IPS-NIHi7 (cell line): ENCODE measurements at regions not wholly inside any gene's neighbourhood (a gene's known extent, or its start where the extent isn't known, plus 50 kb on each side); places are given as distances from the start of the nearest gene placed in this dataset.
A peak's percentile ranks its signal among the peaks of the same experiment; 100 is the strongest.
"Not testable (repeated sequence)": the region's sequence is repeated elsewhere in the genome, so short reads cannot be mapped to it uniquely, and the experiment has no call there.

Experiments
- DNase-seq: peaks from one replicate; pipeline ENCODE4 v3.0.0; 2012; ENCODE audit warnings: mixed read lengths; ENCODE audit errors: extremely low spot score

GRCh38 chr13:78139765-78140164 lies 221.1 kb upstream of the EDNRB start:
- DNase-seq = no peak

GRCh38 chr13:78138756-78139155 lies 220.1 kb upstream of the EDNRB start:
- no peak for DNase-seq

- peak; percentile 70 for DNase-seq
Measured at GRCh38 chr13:78137404-78138142, 218.9 kb upstream of the EDNRB start.

GRCh38 chr13:78136966-78137365 lies 218.3 kb upstream of the EDNRB start:
- no peak for DNase-seq

- no peak for DNase-seq
Measured at GRCh38 chr13:78133511-78133910, 214.9 kb upstream of the EDNRB start.

- no peak for DNase-seq
Measured at GRCh38 chr13:78131811-78132210, 213.2 kb upstream of the EDNRB start.

- DNase-seq = no peak
Measured at GRCh38 chr13:78131346-78131745, 212.7 kb upstream of the EDNRB start.

GRCh38 chr13:78129823-78130222 lies 211.2 kb upstream of the EDNRB start:
- DNase-seq = no peak

- no peak for DNase-seq
Measured at GRCh38 chr13:78129359-78129758, 210.7 kb upstream of the EDNRB start.

GRCh38 chr13:78121459-78122348 lies 203.1 kb upstream of the EDNRB start:
- peak; percentile 56 for DNase-seq

GRCh38 chr13:78121001-78121400 lies 202.4 kb upstream of the EDNRB start:
- DNase-seq = peak; percentile 14

GRCh38 chr13:78120144-78120543 lies 201.5 kb upstream of the EDNRB start:
- not testable (repeated sequence) for DNase-seq

GRCh38 chr13:78117070-78117469 lies 198.4 kb upstream of the EDNRB start:
- not testable (repeated sequence) for DNase-seq

- DNase-seq = no peak
Measured at GRCh38 chr13:78105656-78106055, 187.0 kb upstream of the EDNRB start.

GRCh38 chr13:78103936-78104335 lies 185.3 kb upstream of the EDNRB start:
- DNase-seq = no peak

GRCh38 chr13:78102741-78103140 lies 184.1 kb upstream of the EDNRB start:
- DNase-seq = no peak

GRCh38 chr13:78102121-78102677 lies 183.6 kb upstream of the EDNRB start:
- no peak for DNase-seq

- DNase-seq = no peak
Measured at GRCh38 chr13:78100486-78100885, 181.9 kb upstream of the EDNRB start.

- DNase-seq = no peak
Measured at GRCh38 chr13:78098249-78098648, 179.6 kb upstream of the EDNRB start.

GRCh38 chr13:78096221-78096620 lies 177.6 kb upstream of the EDNRB start:
- DNase-seq = no peak

- DNase-seq = no peak
Measured at GRCh38 chr13:78087966-78088678, 169.5 kb upstream of the EDNRB start.
